ENCODE measurements at regions not wholly inside any gene's neighbourhood (a gene's known extent, or its start where the extent isn't known, plus 50 kb on each side); places are given as distances from the start of the nearest gene placed in this dataset.
"Not testable (repeated sequence)": the region's sequence is repeated elsewhere in the genome, so short reads cannot be mapped to it uniquely, and the experiment has no call there.

- no peak overlapping the region for H3K9ac ChIP-seq (ENCODE audit: low read length)
- no peak overlapping the region for H3K4me3 ChIP-seq (ENCODE audit: low read length)
- no peaks in the 10 kb centered on the region for H3F3A ChIP-seq (ENCODE audit: low read length, unreplicated experiment)
- intact Hi-C loops (cut with micrococcal nuclease), result no loop called here
- ChIA-PET CTCF (no interaction called here), POLR2A (ENCODE audit: unreplicated experiment) (no interaction called here)
- BruUV-seq (replicated peaks), result no TSS peak
- no peak for DNase-seq
- no peaks in the 10 kb centered on the region for H3K9me2 ChIP-seq (replicated peaks; ENCODE audit: low read length)
- TF ChIP-seq EZH2 (IDR thresholded peaks at IDR 0.05; ENCODE audit: low read length, unreplicated experiment), result no peak
- TF ChIP-seq CTCF (conservative IDR thresholded peaks at IDR 0.05; ENCODE audit: low read depth, low read length), result no peak
- no peak for TF ChIP-seq EZH2phosphoT487 (IDR thresholded peaks at IDR 0.05; ENCODE audit: borderline replicate concordance, low read length)
- H4K20me1 ChIP-seq (ENCODE audit: low read length), result no peaks in the 10 kb centered on the region
- H3K9me3 ChIP-seq (ENCODE audit: low read length), result no peaks in the 10 kb centered on the region
- H3K36me3 ChIP-seq (ENCODE audit: low read depth, low read length), result no peaks in the 10 kb centered on the region
- H3K4me2 ChIP-seq (ENCODE audit: low read length), result no peak overlapping the region
- no peak overlapping the region for H3K27ac ChIP-seq (ENCODE audit: low read length)
- ATAC-seq, result no peak
- H3K79me2 ChIP-seq (ENCODE audit: low read length), result no peaks in the 10 kb centered on the region
- H3K27me3 ChIP-seq (ENCODE audit: low read length), result no peaks in the 10 kb centered on the region
- no peak overlapping the region for H2AFZ ChIP-seq (ENCODE audit: low read length)
- H3K4me1 ChIP-seq (ENCODE audit: insufficient read depth, low read length), result no peaks in the 10 kb centered on the region
These were observed 194.4 kb downstream of the FAM133A start for GRCh38 chrX:93868289-93868965.

GRCh38 chrX:93874554-93874953 is 200.5 kb downstream of the FAM133A start:
- H3K9me3 ChIP-seq (ENCODE audit: low read length), result no peaks in the 10 kb centered on the region
- no peak overlapping the region for H3K9ac ChIP-seq (ENCODE audit: low read length)
- no peak overlapping the region for H3K4me2 ChIP-seq (ENCODE audit: low read length)
- no peaks in the 10 kb centered on the region for H4K20me1 ChIP-seq (ENCODE audit: low read length)
- H3K27ac ChIP-seq (ENCODE audit: low read length), result no peak overlapping the region
- DNase-seq, result peak; percentile 63
- H3F3A ChIP-seq (ENCODE audit: low read length, unreplicated experiment), result no peaks in the 10 kb centered on the region
- no peaks in the 10 kb centered on the region for H3K27me3 ChIP-seq (ENCODE audit: low read length)
- no peaks in the 10 kb centered on the region for H3K36me3 ChIP-seq (ENCODE audit: low read depth, low read length)
- POLR2A ChIA-PET (ENCODE audit: unreplicated experiment), result no interaction called here
- CTCF ChIA-PET, result no interaction called here
- H3K4me3 ChIP-seq (ENCODE audit: low read length), result no peak overlapping the region
- no peaks in the 10 kb centered on the region for H3K4me1 ChIP-seq (ENCODE audit: insufficient read depth, low read length)
- H3K9me2 ChIP-seq (replicated peaks; ENCODE audit: low read length), result no peaks in the 10 kb centered on the region
- no peak for TF ChIP-seq EZH2 (IDR thresholded peaks at IDR 0.05; ENCODE audit: low read length, unreplicated experiment)
- no peak for TF ChIP-seq EZH2phosphoT487 (IDR thresholded peaks at IDR 0.05; ENCODE audit: borderline replicate concordance, low read length)
- peak; percentile 71 for TF ChIP-seq CTCF (conservative IDR thresholded peaks at IDR 0.05; ENCODE audit: low read depth, low read length)
- BruUV-seq (replicated peaks), result no TSS peak
- no peaks in the 10 kb centered on the region for H3K79me2 ChIP-seq (ENCODE audit: low read length)
- ATAC-seq, result no peak
- intact Hi-C loops (cut with micrococcal nuclease), result loop anchor here (2.0 kb wide), 1 partner anchor 184 kb away; no protein-coding TSS in a partner anchor
- no peak overlapping the region for H2AFZ ChIP-seq (ENCODE audit: low read length)

- Histone ChIP-seq H3F3A (ENCODE audit: low read length, unreplicated experiment) (no peaks in the 10 kb centered on the region), H3K4me3 (ENCODE audit: low read length) (no peak overlapping the region), H3K4me2 (ENCODE audit: low read length) (no peak overlapping the region), H3K9me3 (ENCODE audit: low read length) (no peaks in the 10 kb centered on the region), H2AFZ (ENCODE audit: low read length) (no peak overlapping the region), H3K79me2 (ENCODE audit: low read length) (no peaks in the 10 kb centered on the region), H3K9me2 (replicated peaks; ENCODE audit: low read length) (no peaks in the 10 kb centered on the region), H3K9ac (ENCODE audit: low read length) (no peak overlapping the region), H3K36me3 (ENCODE audit: low read depth, low read length) (no peaks in the 10 kb centered on the region), H3K4me1 (ENCODE audit: insufficient read depth, low read length) (no peaks in the 10 kb centered on the region), H4K20me1 (ENCODE audit: low read length) (no peaks in the 10 kb centered on the region), H3K27me3 (ENCODE audit: low read length) (no peaks in the 10 kb centered on the region), H3K27ac (ENCODE audit: low read length) (no peak overlapping the region)
- POLR2A ChIA-PET (ENCODE audit: unreplicated experiment), result no interaction called here
- peak; percentile 47 for DNase-seq
- no TSS peak for BruUV-seq (replicated peaks)
- intact Hi-C loops (cut with micrococcal nuclease), result loop anchor here (2.0 to 5.0 kb wide), 2 partner anchors 183 to 412 kb away; no protein-coding TSS in a partner anchor
- CTCF ChIA-PET, result no interaction called here
- no peak for ATAC-seq
- no peak for TF ChIP-seq EZH2 (IDR thresholded peaks at IDR 0.05; ENCODE audit: low read length, unreplicated experiment)
- TF ChIP-seq EZH2phosphoT487 (IDR thresholded peaks at IDR 0.05; ENCODE audit: borderline replicate concordance, low read length), result no peak
- no peak for TF ChIP-seq CTCF (conservative IDR thresholded peaks at IDR 0.05; ENCODE audit: low read depth, low read length)
These were observed 201.7 kb downstream of the FAM133A start for GRCh38 chrX:93875621-93876282.

- H3K9me2 ChIP-seq (replicated peaks; ENCODE audit: low read length); BruUV-seq (replicated peaks); H3K4me1 ChIP-seq (ENCODE audit: insufficient read depth, low read length); H3K27me3 ChIP-seq (ENCODE audit: low read length); H3K79me2 ChIP-seq (ENCODE audit: low read length); H3K27ac ChIP-seq (ENCODE audit: low read length); H3F3A ChIP-seq (ENCODE audit: low read length, unreplicated experiment); H2AFZ ChIP-seq (ENCODE audit: low read length); H4K20me1 ChIP-seq (ENCODE audit: low read length); H3K36me3 ChIP-seq (ENCODE audit: low read depth, low read length); intact Hi-C loops (cut with micrococcal nuclease); CTCF ChIA-PET; ATAC-seq; H3K4me2 ChIP-seq (ENCODE audit: low read length); DNase-seq; H3K9me3 ChIP-seq (ENCODE audit: low read length); POLR2A ChIA-PET (ENCODE audit: unreplicated experiment); H3K4me3 ChIP-seq (ENCODE audit: low read length); H3K9ac ChIP-seq (ENCODE audit: low read length): not testable (repeated sequence)
These were observed 247.0 kb downstream of the FAM133A start for GRCh38 chrX:93921041-93921440.

All from PC-3 (cell line).